ENCODE measurements at regions not wholly inside any gene's neighbourhood (a gene's known extent, or its start where the extent isn't known, plus 50 kb on each side); places are given as distances from the start of the nearest gene placed in this dataset.
"Not testable (repeated sequence)": the region's sequence is repeated elsewhere in the genome, so short reads cannot be mapped to it uniquely, and the experiment has no call there.

DNA sequence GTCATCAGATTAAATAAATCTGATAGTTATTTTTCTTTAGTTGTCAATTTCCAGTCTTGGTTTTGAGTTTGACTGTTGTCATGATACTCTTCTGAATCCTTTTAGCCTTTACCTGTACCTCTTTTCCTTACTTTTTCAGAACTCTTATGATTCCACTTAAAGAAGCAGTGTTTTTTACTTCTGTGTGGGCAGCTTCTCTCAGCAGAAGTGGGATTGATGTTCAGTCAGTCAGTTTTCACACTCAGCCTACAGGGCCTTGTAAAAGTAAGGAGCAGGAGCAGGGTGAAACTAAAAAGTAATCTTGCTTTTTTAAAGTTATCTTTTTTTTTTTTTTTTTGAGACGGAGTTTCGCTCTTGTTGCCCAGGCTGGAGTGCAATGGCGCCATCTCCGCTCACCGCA, 75.1 kb downstream of the HAUS1 start:
- Histone ChIP-seq H3K4me3 (ENCODE audit: low read length) (no peak overlapping the region), H3K27me3 (replicated peaks; ENCODE audit: control insufficient read depth, insufficient read depth, low read length) (no peaks in the 10 kb centered on the region), H3K36me3 (ENCODE audit: control insufficient read depth, insufficient read depth, low read length, severe bottlenecking) (no peaks in the 10 kb centered on the region), H3K4me1 (ENCODE audit: control insufficient read depth, insufficient read depth, low read length) (peaks cover 22% of the 10 kb centered on the region), H3K9ac (ENCODE audit: low read length) (no peak overlapping the region), H3K9me3 (ENCODE audit: control insufficient read depth, low read length) (no peaks in the 10 kb centered on the region)
- DNase-seq (ENCODE audit: low read depth) = no peak

DNA sequence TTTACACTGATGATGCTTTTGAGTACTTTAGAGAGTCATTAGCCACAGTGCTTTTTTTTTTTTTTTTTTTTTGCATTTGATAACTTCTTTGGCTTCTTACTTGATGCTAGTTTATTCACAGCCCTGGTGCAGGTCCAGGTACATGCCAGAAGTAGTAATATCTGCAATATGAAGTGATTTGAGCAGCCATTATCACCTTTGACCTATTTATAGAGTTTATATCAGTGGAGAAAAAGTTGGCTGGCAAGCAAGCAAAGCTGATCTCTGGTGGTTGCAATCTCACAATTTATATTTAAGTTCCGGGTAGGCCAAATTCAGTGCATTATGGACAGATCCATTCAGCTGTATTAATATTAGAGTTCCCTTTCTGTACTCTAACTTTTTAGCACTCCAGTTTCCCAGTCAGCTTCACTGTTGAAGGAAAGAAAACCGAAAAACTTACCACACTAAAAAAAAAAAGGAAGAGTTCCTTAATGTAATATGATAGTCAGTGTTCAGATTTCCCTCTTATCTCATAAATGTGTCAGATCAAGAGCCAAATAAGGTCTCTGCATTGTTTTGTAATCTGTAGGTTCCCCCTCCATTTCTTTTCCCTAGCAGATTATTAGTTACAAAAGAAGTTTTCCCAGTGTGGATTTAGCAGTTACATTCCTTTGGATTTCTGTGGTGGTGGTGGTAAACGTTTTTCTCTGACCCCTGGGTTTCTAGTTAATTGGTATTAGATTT, 78.6 kb downstream of the HAUS1 start:
- no peaks in the 10 kb centered on the region for H3K27me3 ChIP-seq (replicated peaks; ENCODE audit: control insufficient read depth, insufficient read depth, low read length)
- H3K36me3 ChIP-seq (ENCODE audit: control insufficient read depth, insufficient read depth, low read length, severe bottlenecking) = no peaks in the 10 kb centered on the region
- H3K9ac ChIP-seq (ENCODE audit: low read length) = no peak overlapping the region
- no peak for DNase-seq (ENCODE audit: low read depth)
- no peaks in the 10 kb centered on the region for H3K9me3 ChIP-seq (ENCODE audit: control insufficient read depth, low read length)
- peak overlapping the region; percentile 21 for H3K4me3 ChIP-seq (ENCODE audit: low read length)
- peaks cover 13% of the 10 kb centered on the region for H3K4me1 ChIP-seq (ENCODE audit: control insufficient read depth, insufficient read depth, low read length)

DNA sequence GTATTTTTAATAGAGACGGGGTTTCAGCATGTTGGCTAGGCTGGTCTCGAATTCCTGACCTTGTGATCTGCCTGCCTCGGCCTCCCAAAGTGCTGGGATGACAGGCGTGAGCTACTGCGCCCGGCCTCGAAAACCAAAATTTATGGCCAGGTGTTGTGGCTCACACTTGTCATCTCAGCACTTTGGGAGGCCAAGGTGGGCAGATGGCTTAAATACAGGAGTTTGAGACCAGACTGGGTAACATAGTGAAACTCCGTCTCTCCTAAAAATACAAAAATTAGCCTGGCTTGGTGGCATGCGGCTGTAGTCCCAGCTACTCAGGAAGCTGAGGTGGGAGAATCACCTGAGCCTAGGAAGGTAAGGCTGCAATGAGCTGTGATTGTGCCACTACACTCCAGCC, 80.1 kb downstream of the HAUS1 start:
- H3K36me3 ChIP-seq (ENCODE audit: control insufficient read depth, insufficient read depth, low read length, severe bottlenecking); H3K27me3 ChIP-seq (replicated peaks; ENCODE audit: control insufficient read depth, insufficient read depth, low read length); H3K9me3 ChIP-seq (ENCODE audit: control insufficient read depth, low read length); DNase-seq (ENCODE audit: low read depth); H3K4me3 ChIP-seq (ENCODE audit: low read length); H3K9ac ChIP-seq (ENCODE audit: low read length): not testable (repeated sequence)
- H3K4me1 ChIP-seq (ENCODE audit: control insufficient read depth, insufficient read depth, low read length) = peaks cover 13% of the 10 kb centered on the region

DNA sequence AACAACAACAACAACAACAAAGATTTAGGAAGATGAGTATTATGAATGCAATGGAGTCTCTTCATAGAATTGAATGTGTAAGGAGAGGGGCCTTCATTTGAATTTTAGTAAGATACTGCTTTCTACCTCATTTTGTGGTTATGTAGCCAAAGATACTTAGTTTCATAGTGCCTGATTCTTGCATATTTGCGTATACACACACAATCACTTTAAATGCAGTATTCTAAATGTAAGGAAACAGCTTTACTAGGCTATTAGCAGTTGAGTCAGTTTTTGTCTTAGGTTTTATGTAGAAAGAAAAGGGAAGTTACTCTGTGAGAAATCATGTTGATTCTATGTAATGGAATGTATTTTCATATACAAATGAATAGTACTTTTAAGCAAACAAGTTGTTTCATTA, 80.5 kb downstream of the HAUS1 start:
- Histone ChIP-seq H3K4me1 (ENCODE audit: control insufficient read depth, insufficient read depth, low read length) (peaks cover 13% of the 10 kb centered on the region), H3K4me3 (ENCODE audit: low read length) (no peak overlapping the region), H3K9me3 (ENCODE audit: control insufficient read depth, low read length) (no peaks in the 10 kb centered on the region), H3K9ac (ENCODE audit: low read length) (no peak overlapping the region), H3K36me3 (ENCODE audit: control insufficient read depth, insufficient read depth, low read length, severe bottlenecking) (no peaks in the 10 kb centered on the region), H3K27me3 (replicated peaks; ENCODE audit: control insufficient read depth, insufficient read depth, low read length) (no peaks in the 10 kb centered on the region)
- DNase-seq (ENCODE audit: low read depth) = no peak

DNA sequence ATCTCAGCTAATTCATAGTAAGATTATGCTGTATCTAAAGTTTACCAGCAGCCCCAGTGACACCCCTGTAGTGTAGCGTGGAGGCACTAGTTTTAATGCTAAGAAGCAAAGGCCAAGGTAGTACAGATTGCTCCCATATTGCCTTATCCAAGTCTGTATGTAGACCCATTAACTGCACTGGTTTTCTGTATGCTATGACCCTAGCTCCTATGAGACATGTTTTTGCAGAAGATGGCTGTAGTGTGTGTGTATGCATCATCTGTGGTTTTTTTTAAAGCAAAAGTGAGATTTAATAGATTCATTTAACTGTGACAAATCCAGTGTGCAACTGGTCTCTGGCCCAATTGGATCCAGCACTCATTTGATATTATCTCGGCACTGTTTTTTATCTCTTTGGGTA, 86.5 kb downstream of the HAUS1 start:
- Histone ChIP-seq H3K27me3 (replicated peaks; ENCODE audit: control insufficient read depth, insufficient read depth, low read length) (no peaks in the 10 kb centered on the region), H3K9ac (ENCODE audit: low read length) (no peak overlapping the region), H3K4me1 (ENCODE audit: control insufficient read depth, insufficient read depth, low read length) (no peaks in the 10 kb centered on the region), H3K36me3 (ENCODE audit: control insufficient read depth, insufficient read depth, low read length, severe bottlenecking) (no peaks in the 10 kb centered on the region), H3K9me3 (ENCODE audit: control insufficient read depth, low read length) (no peaks in the 10 kb centered on the region), H3K4me3 (ENCODE audit: low read length) (no peak overlapping the region)
- DNase-seq (ENCODE audit: low read depth) = no peak

DNA sequence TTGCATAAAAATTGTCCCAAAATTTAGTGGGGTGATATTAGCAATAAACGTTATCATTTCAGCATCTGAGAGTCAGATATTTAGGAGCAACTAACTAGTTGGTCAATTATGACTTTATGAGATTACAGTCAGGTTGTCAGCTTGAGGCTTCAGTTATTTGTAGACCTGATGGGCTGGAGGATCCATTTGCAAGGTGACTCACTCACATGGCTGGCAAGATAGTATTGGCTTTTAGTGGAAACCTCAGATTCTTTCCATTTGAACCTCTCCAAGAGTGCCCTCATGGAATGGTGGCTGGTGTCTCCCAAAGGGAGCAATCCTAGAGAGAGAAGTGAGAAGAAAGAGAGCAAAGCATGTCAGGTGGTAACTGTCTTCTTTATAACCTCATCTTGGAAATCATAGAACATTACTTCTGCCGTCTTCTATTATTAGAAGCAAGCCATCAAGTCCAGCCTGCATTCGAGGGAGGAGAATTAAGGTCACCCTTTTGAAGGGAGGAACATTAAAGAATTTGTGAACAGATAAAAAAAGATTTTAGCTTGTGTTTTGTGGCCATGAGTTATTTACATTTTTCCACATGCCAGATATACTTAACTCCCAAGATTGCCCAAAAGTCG, 92.5 kb downstream of the HAUS1 start:
- Histone ChIP-seq H3K9me3 (ENCODE audit: control insufficient read depth, low read length) (no peaks in the 10 kb centered on the region), H3K4me3 (ENCODE audit: low read length) (no peak overlapping the region), H3K27me3 (replicated peaks; ENCODE audit: control insufficient read depth, insufficient read depth, low read length) (no peaks in the 10 kb centered on the region), H3K9ac (ENCODE audit: low read length) (no peak overlapping the region), H3K4me1 (ENCODE audit: control insufficient read depth, insufficient read depth, low read length) (no peaks in the 10 kb centered on the region), H3K36me3 (ENCODE audit: control insufficient read depth, insufficient read depth, low read length, severe bottlenecking) (no peaks in the 10 kb centered on the region)
- no peak for DNase-seq (ENCODE audit: low read depth)

DNA sequence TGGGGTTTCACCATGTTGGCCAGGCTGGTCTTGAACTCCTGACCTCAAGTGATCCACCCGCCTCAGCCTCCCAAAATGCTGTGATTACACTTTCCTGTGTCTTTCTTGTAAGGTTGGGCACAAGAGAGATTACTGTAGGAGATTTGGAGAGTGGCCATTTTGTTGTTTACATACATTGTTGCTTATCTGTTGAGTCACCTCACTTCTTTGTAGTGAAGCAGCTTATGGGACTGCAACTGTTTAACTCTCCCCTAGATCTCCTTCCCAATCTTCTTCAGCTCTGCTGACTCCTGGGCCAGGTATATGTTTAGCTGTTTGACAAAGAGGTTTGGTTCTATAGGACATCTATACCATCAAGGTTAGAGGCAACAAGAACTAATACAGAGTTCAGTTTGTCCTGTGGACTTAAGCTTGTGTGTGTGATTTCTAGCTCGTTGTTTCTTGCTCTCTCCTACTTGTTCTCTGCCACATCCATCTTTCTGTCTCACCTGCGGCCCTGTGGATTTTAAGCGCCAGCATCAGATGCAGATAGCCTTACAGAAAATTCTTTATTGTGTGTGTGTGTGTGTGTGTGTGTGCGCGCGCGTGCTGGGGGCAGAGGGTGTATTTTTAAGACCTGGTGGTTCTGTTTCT, 95.4 kb downstream of the HAUS1 start:
- Histone ChIP-seq H3K9ac (ENCODE audit: low read length) (no peak overlapping the region), H3K9me3 (ENCODE audit: control insufficient read depth, low read length) (no peaks in the 10 kb centered on the region), H3K27me3 (replicated peaks; ENCODE audit: control insufficient read depth, insufficient read depth, low read length) (no peaks in the 10 kb centered on the region), H3K4me1 (ENCODE audit: control insufficient read depth, insufficient read depth, low read length) (no peaks in the 10 kb centered on the region), H3K36me3 (ENCODE audit: control insufficient read depth, insufficient read depth, low read length, severe bottlenecking) (no peaks in the 10 kb centered on the region), H3K4me3 (ENCODE audit: low read length) (no peak overlapping the region)
- DNase-seq (ENCODE audit: low read depth) = peak; percentile 67

DNA sequence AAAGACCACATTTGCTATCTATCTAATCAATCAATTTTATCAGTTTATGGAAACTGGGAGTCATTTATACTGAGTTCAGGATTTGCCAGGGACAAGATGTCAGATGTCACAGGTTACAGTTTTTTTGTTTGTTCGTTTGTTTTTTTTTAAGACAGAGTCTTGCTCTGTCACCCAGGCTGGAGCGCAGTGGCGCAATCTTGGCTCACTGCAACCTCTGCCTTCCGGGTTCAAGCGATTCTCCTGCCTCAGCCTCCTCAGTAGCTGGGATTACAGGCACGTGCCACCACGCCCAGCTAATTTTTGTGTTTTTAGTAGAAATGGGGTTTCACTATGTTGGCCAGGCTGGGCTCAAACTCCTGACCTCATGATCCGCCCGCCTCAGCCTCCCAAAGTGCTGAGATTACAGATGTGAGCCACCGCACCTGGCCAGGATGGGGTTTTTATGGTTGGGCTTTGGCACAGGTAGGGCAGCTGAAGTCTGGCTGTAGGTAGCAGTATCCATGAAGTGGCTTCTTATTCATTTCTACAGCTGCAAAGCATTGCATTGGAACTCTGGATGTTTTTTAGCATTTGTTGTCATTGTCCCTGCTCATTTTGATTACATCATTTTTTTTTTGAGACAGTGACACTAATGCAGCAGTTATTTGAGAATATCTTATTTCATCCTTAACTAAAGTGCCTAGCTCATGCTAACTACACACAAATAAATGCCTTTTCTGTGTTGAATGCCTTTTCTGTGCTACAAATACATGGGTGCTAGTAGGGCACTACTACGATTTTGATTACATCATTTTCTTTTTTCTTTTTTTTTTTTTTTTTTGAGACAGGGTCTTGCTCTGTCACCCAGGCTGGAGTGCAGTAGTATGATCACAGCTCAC, 96.2 kb downstream of the HAUS1 start:
- not testable (repeated sequence) for H3K9me3 ChIP-seq (ENCODE audit: control insufficient read depth, low read length); H3K9ac ChIP-seq (ENCODE audit: low read length); H3K4me3 ChIP-seq (ENCODE audit: low read length); H3K27me3 ChIP-seq (replicated peaks; ENCODE audit: control insufficient read depth, insufficient read depth, low read length); H3K36me3 ChIP-seq (ENCODE audit: control insufficient read depth, insufficient read depth, low read length, severe bottlenecking); DNase-seq (ENCODE audit: low read depth); H3K4me1 ChIP-seq (ENCODE audit: control insufficient read depth, insufficient read depth, low read length)

DNA sequence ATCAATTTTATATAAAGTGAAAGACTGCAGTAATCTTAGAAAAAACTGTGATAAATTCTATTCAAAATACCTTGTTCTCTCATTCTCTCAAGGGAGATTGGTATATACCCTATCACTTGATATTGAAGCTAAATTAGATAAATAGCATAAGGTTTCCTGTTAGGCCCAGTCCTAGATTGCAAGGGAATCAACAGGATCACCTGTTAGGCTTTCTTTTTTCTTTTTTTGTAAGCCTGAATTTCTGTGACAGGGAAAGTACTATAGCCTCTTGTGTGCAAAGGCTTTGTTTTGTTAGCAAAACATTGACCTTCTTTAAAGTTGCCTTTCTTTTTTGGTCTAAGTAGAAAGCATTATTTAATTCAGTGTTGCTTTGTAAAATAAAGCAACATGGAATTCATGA, 100.0 kb downstream of the HAUS1 start:
- no peak overlapping the region for H3K9ac ChIP-seq (ENCODE audit: low read length)
- DNase-seq (ENCODE audit: low read depth) = no peak
- H3K27me3 ChIP-seq (replicated peaks; ENCODE audit: control insufficient read depth, insufficient read depth, low read length) = no peaks in the 10 kb centered on the region
- no peaks in the 10 kb centered on the region for H3K9me3 ChIP-seq (ENCODE audit: control insufficient read depth, low read length)
- no peak overlapping the region for H3K4me3 ChIP-seq (ENCODE audit: low read length)
- no peaks in the 10 kb centered on the region for H3K4me1 ChIP-seq (ENCODE audit: control insufficient read depth, insufficient read depth, low read length)
- H3K36me3 ChIP-seq (ENCODE audit: control insufficient read depth, insufficient read depth, low read length, severe bottlenecking) = no peaks in the 10 kb centered on the region

DNA sequence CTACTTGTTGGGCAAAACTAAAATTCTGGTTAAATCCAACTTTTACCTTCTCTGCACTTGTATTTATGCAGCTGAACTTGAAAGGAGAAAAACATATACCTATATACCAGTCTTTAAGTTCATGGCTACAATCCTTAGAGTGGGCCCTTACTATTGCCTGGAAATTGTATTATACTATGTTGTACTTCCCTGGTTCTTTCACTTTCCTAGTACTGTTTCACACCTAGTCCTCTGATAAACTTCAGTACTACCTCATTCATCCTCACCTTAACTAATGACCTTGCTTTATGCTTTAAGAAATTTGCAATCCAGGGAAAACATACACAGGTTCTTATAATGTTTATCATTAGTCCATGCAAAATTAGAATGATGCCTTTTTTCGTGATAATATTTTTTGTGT, 103.8 kb downstream of the HAUS1 start:
- H3K27me3 ChIP-seq (replicated peaks; ENCODE audit: control insufficient read depth, insufficient read depth, low read length) = no peaks in the 10 kb centered on the region
- H3K36me3 ChIP-seq (ENCODE audit: control insufficient read depth, insufficient read depth, low read length, severe bottlenecking) = peaks cover 5% of the 10 kb centered on the region
- H3K4me1 ChIP-seq (ENCODE audit: control insufficient read depth, insufficient read depth, low read length) = no peaks in the 10 kb centered on the region
- H3K9me3 ChIP-seq (ENCODE audit: control insufficient read depth, low read length) = no peaks in the 10 kb centered on the region
- no peak overlapping the region for H3K4me3 ChIP-seq (ENCODE audit: low read length)
- no peak overlapping the region for H3K9ac ChIP-seq (ENCODE audit: low read length)
- no peak for DNase-seq (ENCODE audit: low read depth)

DNA sequence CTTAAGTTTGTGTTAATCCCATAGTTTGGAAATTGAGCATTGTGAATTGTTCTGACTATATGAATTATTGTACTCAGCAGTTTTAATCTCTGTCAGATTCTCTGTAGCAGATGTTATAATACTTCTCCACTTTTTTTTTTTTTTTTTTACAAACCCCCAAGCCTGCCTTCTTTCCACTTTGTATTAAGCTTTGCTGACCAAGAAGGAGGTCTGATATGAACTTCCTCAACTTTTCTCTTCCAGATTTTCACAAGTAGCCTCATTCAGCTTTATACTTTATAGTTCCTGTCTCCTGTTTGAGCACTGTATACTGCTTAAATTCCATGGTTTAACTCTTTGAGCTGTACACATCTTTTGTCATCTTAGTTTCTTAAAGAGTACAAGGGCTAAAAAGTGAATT, 105.0 kb downstream of the HAUS1 start:
- H3K4me1 ChIP-seq (ENCODE audit: control insufficient read depth, insufficient read depth, low read length) = no peaks in the 10 kb centered on the region
- H3K9ac ChIP-seq (ENCODE audit: low read length) = no peak overlapping the region
- H3K36me3 ChIP-seq (ENCODE audit: control insufficient read depth, insufficient read depth, low read length, severe bottlenecking) = peaks cover 5% of the 10 kb centered on the region
- DNase-seq (ENCODE audit: low read depth) = no peak
- H3K9me3 ChIP-seq (ENCODE audit: control insufficient read depth, low read length) = no peaks in the 10 kb centered on the region
- H3K4me3 ChIP-seq (ENCODE audit: low read length) = no peak overlapping the region
- H3K27me3 ChIP-seq (replicated peaks; ENCODE audit: control insufficient read depth, insufficient read depth, low read length) = no peaks in the 10 kb centered on the region

Measured in adipocyte (in vitro differentiated cells).